Upper lobe of right lung (tissue), 1 donor: ENCODE measurements at regions not wholly inside any gene's neighbourhood (a gene's known extent, or its start where the extent isn't known, plus 50 kb on each side); places are given as distances from the start of the nearest gene placed in this dataset.

Experiments used
- ATAC-seq: fragments of 200-7000 bp; cut with Tn5 transposase; one replicate; pipeline ENCODE4 v1.9.1; 2020; ENCODE audit warnings: mild to moderate bottlenecking, moderate library complexity
- DNase-seq: peaks from one replicate; pipeline ENCODE4 v3.0.0-alpha.2; 2020
- H3K27ac ChIP-seq: fragments of 200-600 bp; one replicate; pipeline ENCODE4 v1.8.0; 2022
- H3K27me3 ChIP-seq: fragments of 200-600 bp; one replicate; pipeline ENCODE4 v1.8.0; 2022; ENCODE audit warnings: mild to moderate bottlenecking
- H3K36me3 ChIP-seq: fragments of 200-600 bp; one replicate; pipeline ENCODE4 v1.8.0; 2022
- H3K4me1 ChIP-seq: fragments of 200-600 bp; one replicate; pipeline ENCODE4 v1.8.0; 2022
- H3K4me3 ChIP-seq: fragments of 200-600 bp; one replicate; pipeline ENCODE4 v1.8.0; 2022; ENCODE audit warnings: mild to moderate bottlenecking
- H3K9me3 ChIP-seq: fragments of 200-600 bp; one replicate; pipeline ENCODE4 v1.8.0; 2022
- CTCF ChIP-seq: fragments of 200-600 bp; IDR thresholded peaks from one replicate; pipeline ENCODE4 v1.8.0; 2022; ENCODE audit warnings: antibody characterized with exemption
- intact Hi-C: fragments of 100-400 bp; cut with DNase I; formaldehyde crosslinking; loops from one replicate; pipeline ENCODE4 v1.11.0; 2022
- donor health status: DM: no; HTN: yes; CAD: no; lungs with severe emphysema.

GRCh38 chr3:182690172-182690571 lies 103.1 kb upstream of the ATP11B start:
- no peaks in the 10 kb centered on the region for H3K4me1 ChIP-seq
- intact Hi-C loops, result no loop called here
- DNase-seq (no peak), ATAC-seq (no peak)
- TF ChIP-seq CTCF, result no peak
- H3K36me3 ChIP-seq, result no peaks in the 10 kb centered on the region
- peaks cover 25% of the 10 kb centered on the region for H3K27me3 ChIP-seq
- H3K27ac ChIP-seq, result no peak overlapping the region
- H3K9me3 ChIP-seq, result no peaks in the 10 kb centered on the region
- no peak overlapping the region for H3K4me3 ChIP-seq

- Histone ChIP-seq H3K36me3 (no peaks in the 10 kb centered on the region), H3K27ac (no peak overlapping the region), H3K9me3 (no peaks in the 10 kb centered on the region), H3K27me3 (peaks cover 15% of the 10 kb centered on the region), H3K4me1 (no peaks in the 10 kb centered on the region), H3K4me3 (no peak overlapping the region)
- intact Hi-C loops, result no loop called here
- DNase-seq (peak; percentile 53), ATAC-seq (no peak)
- TF ChIP-seq CTCF, result no peak
Observed at GRCh38 chr3:182692021-182692420, 101.3 kb upstream of the ATP11B start.

GRCh38 chr3:182692695-182693094 lies 100.6 kb upstream of the ATP11B start:
- Histone ChIP-seq H3K27me3 (peaks cover 10% of the 10 kb centered on the region), H3K27ac (no peak overlapping the region), H3K4me1 (no peaks in the 10 kb centered on the region), H3K9me3 (no peaks in the 10 kb centered on the region), H3K36me3 (no peaks in the 10 kb centered on the region), H3K4me3 (no peak overlapping the region)
- intact Hi-C loops, result no loop called here
- TF ChIP-seq CTCF, result no peak
- DNase-seq, result no peak
- peak; percentile 87 for ATAC-seq

GRCh38 chr3:182693723-182694122 lies 99.6 kb upstream of the ATP11B start:
- Histone ChIP-seq H3K27me3 (peaks cover 7% of the 10 kb centered on the region), H3K9me3 (no peaks in the 10 kb centered on the region), H3K36me3 (no peaks in the 10 kb centered on the region), H3K27ac (no peak overlapping the region), H3K4me3 (no peak overlapping the region), H3K4me1 (no peaks in the 10 kb centered on the region)
- ATAC-seq (no peak), DNase-seq (no peak)
- no peak for TF ChIP-seq CTCF
- intact Hi-C loops, result no loop called here

GRCh38 chr3:182696916-182697315 lies 96.4 kb upstream of the ATP11B start:
- intact Hi-C loops, result no loop called here
- no peak overlapping the region for H3K4me3 ChIP-seq

More at GRCh38 chr3:182696916-182697315, 96.4 kb upstream of the ATP11B start:
- no peak for DNase-seq
- ATAC-seq, result no peak
- TF ChIP-seq CTCF, result no peak
- Histone ChIP-seq H3K27me3 (peaks cover 7% of the 10 kb centered on the region), H3K27ac (no peak overlapping the region), H3K4me1 (no peaks in the 10 kb centered on the region), H3K9me3 (no peaks in the 10 kb centered on the region), H3K36me3 (no peaks in the 10 kb centered on the region)
